DND-41 (cell line): ENCODE measurements at regions not wholly inside any gene's neighbourhood (a gene's known extent, or its start where the extent isn't known, plus 50 kb on each side); places are given as distances from the start of the nearest gene placed in this dataset.

Experiments
- ATAC-seq: fragments of 200-7000 bp; cut with Tn5 transposase; 3 replicates; pipeline ENCODE4 v1.9.1; 2021; ENCODE audit warnings: low read depth; ENCODE audit not compliant: insufficient read depth
- DNase-seq: peaks from one replicate; pipeline ENCODE4 v3.0.0-alpha.2; 2020
- H2AFZ ChIP-seq: 2 replicates; pipeline ENCODE4 v1.6.0; 2012; ENCODE audit warnings: low read depth, low read length
- H3K27ac ChIP-seq: 2 replicates; pipeline ENCODE4 v1.5.1; 2012; ENCODE audit warnings: low read length, inconsistent platforms
- H3K27me3 ChIP-seq: fragments of 200-600 bp; sonication (generic); 2 replicates; pipeline ENCODE4 v1.6.0; 2012; ENCODE audit warnings: low read length, mild to moderate bottlenecking, inconsistent platforms; ENCODE audit not compliant: insufficient read depth, poor library complexity
- H3K36me3 ChIP-seq: 2 replicates; pipeline ENCODE4 v1.5.1; 2012; ENCODE audit warnings: low read length, inconsistent platforms; ENCODE audit not compliant: insufficient read depth
- H3K4me1 ChIP-seq: 2 replicates; pipeline ENCODE4 v1.5.1; 2012; ENCODE audit warnings: mild to moderate bottlenecking, low read length; ENCODE audit not compliant: insufficient read depth
- H3K4me2 ChIP-seq: 2 replicates; pipeline ENCODE4 v1.6.0; 2012; ENCODE audit warnings: mild to moderate bottlenecking, moderate library complexity, low read length, inconsistent platforms; ENCODE audit not compliant: insufficient read depth
- H3K4me3 ChIP-seq, 2 experiments: fragments of 200-600 bp in 1 of 2; shearing (Covaris generic) in 1 of 2; 2 replicates each; pipeline ENCODE4 v1.5.1; 2012 to 2016; ENCODE audit warnings: inconsistent platforms in 2 of 2, low read length in 2 of 2, mild to moderate bottlenecking in 2 of 2, low read depth in 1 of 2, moderate library complexity in 1 of 2
- H3K79me2 ChIP-seq: 2 replicates; pipeline ENCODE4 v1.6.0; 2012; ENCODE audit warnings: low read length, inconsistent platforms; ENCODE audit not compliant: insufficient read depth
- H3K9ac ChIP-seq: 2 replicates; pipeline ENCODE4 v1.6.0; 2012; ENCODE audit warnings: low read depth, mild to moderate bottlenecking, inconsistent platforms, low read length, moderate library complexity
- H3K9me3 ChIP-seq: 2 replicates; pipeline ENCODE4 v1.5.1; 2012; ENCODE audit warnings: low read length, moderate library complexity, mild to moderate bottlenecking, inconsistent platforms; ENCODE audit not compliant: insufficient read depth, severe bottlenecking
- H4K20me1 ChIP-seq: 2 replicates; pipeline ENCODE4 v1.6.0; 2012; ENCODE audit warnings: low read length; ENCODE audit not compliant: insufficient read depth
- CTCF ChIP-seq: IDR thresholded peaks from 2 replicates; pipeline ENCODE4 v1.5.1; 2012; ENCODE audit warnings: borderline replicate concordance, low read length, moderate library complexity, mild to moderate bottlenecking; ENCODE audit not compliant: poor library complexity, severe bottlenecking; ENCODE audit errors: extremely low read depth
- EZH2 ChIP-seq: IDR thresholded peaks from 3 replicates; pipeline ENCODE4 v1.6.1; 2012; ENCODE audit warnings: borderline replicate concordance, low read depth, mild to moderate bottlenecking, moderate library complexity, low read length, inconsistent platforms; ENCODE audit not compliant: severe bottlenecking

- Histone ChIP-seq H3K4me3 (no peak overlapping the region), H3K9me3 (no peaks in the 10 kb centered on the region), H4K20me1 (no peaks in the 10 kb centered on the region), H3K27me3 (no peaks in the 10 kb centered on the region), H3K27ac (no peak overlapping the region), H3K36me3 (no peaks in the 10 kb centered on the region), H3K9ac (no peak overlapping the region), H2AFZ (no peak overlapping the region), H3K4me1 (peaks cover 23% of the 10 kb centered on the region), H3K79me2 (no peaks in the 10 kb centered on the region), H3K4me2 (no peak overlapping the region)
- no peak for ATAC-seq
- DNase-seq = no peak
- no peak for TF ChIP-seq CTCF
- no peak for TF ChIP-seq EZH2
Measured at GRCh38 chr7:16936626-16937422, 55.0 kb upstream of the AGR3 start.

- Histone ChIP-seq H3K4me3 (no peak overlapping the region), H3K36me3 (no peaks in the 10 kb centered on the region), H3K4me1 (peaks cover 7% of the 10 kb centered on the region; the same call in 1 of the 2 replicates), H3K79me2 (no peaks in the 10 kb centered on the region), H3K9me3 (peaks cover 3% of the 10 kb centered on the region), H4K20me1 (no peaks in the 10 kb centered on the region), H3K27ac (no peak overlapping the region), H3K4me2 (no peak overlapping the region), H3K9ac (no peak overlapping the region), H3K27me3 (no peaks in the 10 kb centered on the region), H2AFZ (no peak overlapping the region)
- DNase-seq = no peak
- TF ChIP-seq CTCF (no peak), EZH2 (no peak)
- ATAC-seq = no peak
Measured at GRCh38 chr7:16939161-16939560, 57.4 kb upstream of the AGR3 start.

- ATAC-seq (no peak), DNase-seq (no peak)
- no peaks in the 10 kb centered on the region for H3K27me3 ChIP-seq
- peaks cover 7% of the 10 kb centered on the region; the same call in 1 of the 2 replicates for H3K4me1 ChIP-seq
- no peaks in the 10 kb centered on the region for H4K20me1 ChIP-seq
- no peak overlapping the region for H2AFZ ChIP-seq
- H3K36me3 ChIP-seq = no peaks in the 10 kb centered on the region
- no peaks in the 10 kb centered on the region for H3K79me2 ChIP-seq
- H3K9me3 ChIP-seq = peaks cover 3% of the 10 kb centered on the region
- H3K27ac ChIP-seq = no peak overlapping the region
- H3K4me3 ChIP-seq = no peak overlapping the region
- TF ChIP-seq CTCF (no peak), EZH2 (no peak)
- no peak overlapping the region for H3K4me2 ChIP-seq
- no peak overlapping the region for H3K9ac ChIP-seq
Measured at GRCh38 chr7:16940776-16941175, 59.0 kb upstream of the AGR3 start.
